ENCODE measurements at regions not wholly inside any gene's neighbourhood (a gene's known extent, or its start where the extent isn't known, plus 50 kb on each side); places are given as distances from the start of the nearest gene placed in this dataset.

- no peaks in the 10 kb centered on the region for H3K9me3 ChIP-seq (replicated peaks)
- H3K4me1 ChIP-seq: no peaks in the 10 kb centered on the region
- H3K4me3 ChIP-seq: no peak overlapping the region
- H3K27me3 ChIP-seq: no peaks in the 10 kb centered on the region
- H3K27ac ChIP-seq: no peak overlapping the region
- no peaks in the 10 kb centered on the region for H3K36me3 ChIP-seq
- no peak for DNase-seq
Measured at GRCh38 chr1:79133774-79134364, 127.3 kb upstream of the ADGRL4 start.

DNA sequence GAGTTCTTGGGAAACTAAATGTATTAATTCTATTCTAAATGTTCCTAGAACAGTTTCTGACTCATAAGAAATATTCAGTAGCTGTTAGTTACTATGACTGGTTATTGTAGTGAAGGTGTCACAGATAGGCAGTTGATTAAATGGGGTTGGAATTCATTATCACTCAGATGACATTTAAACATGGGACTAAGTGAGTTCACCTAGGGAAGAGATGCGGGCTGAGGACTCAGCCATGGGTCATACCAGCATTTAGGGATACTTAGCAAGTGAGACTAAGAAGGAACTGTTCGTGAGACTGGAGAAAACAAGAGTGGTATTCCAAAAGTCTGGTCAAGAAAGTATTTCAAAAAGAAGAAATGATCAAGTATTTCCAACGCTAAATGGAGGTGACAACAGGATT lies 125.1 kb upstream of the ADGRL4 start:
- no peak for DNase-seq
- H3K27ac ChIP-seq: no peak overlapping the region
- no peaks in the 10 kb centered on the region for H3K9me3 ChIP-seq (replicated peaks)
- no peaks in the 10 kb centered on the region for H3K36me3 ChIP-seq
- H3K4me3 ChIP-seq: no peak overlapping the region
- H3K27me3 ChIP-seq: no peaks in the 10 kb centered on the region
- H3K4me1 ChIP-seq: no peaks in the 10 kb centered on the region

GRCh38 chr1:79129914-79130313 lies 123.4 kb upstream of the ADGRL4 start:
- H3K9me3 ChIP-seq (replicated peaks): no peaks in the 10 kb centered on the region
- H3K36me3 ChIP-seq: no peaks in the 10 kb centered on the region
- H3K4me1 ChIP-seq: no peaks in the 10 kb centered on the region
- no peak overlapping the region for H3K27ac ChIP-seq
- no peak overlapping the region for H3K4me3 ChIP-seq
- H3K27me3 ChIP-seq: no peaks in the 10 kb centered on the region
- no peak for DNase-seq

DNA sequence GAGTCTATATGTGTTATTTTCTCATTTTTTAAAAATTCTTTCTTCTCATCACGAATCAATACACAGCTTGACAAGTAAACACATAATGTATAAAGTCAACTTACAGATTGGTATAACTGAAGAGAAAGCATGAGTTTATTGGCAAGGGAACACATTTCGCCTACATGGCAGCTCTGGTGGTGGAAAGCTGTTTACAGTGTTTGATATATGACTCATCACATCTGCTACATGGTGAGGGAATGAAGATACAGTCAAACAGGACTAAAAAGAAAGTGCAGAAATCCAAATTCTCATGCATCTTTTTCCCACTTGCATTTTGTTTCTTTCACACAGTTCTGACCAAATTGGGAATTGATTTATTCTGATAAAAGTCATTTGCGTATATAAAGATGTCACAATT lies 122.2 kb upstream of the ADGRL4 start:
- no peak overlapping the region for H3K4me3 ChIP-seq
- no peaks in the 10 kb centered on the region for H3K4me1 ChIP-seq
- peak in 1 of 2 experiments; percentile 11 for DNase-seq
- no peaks in the 10 kb centered on the region for H3K36me3 ChIP-seq
- H3K27me3 ChIP-seq: no peaks in the 10 kb centered on the region
- H3K9me3 ChIP-seq (replicated peaks): no peaks in the 10 kb centered on the region
- no peak overlapping the region for H3K27ac ChIP-seq

GRCh38 chr1:79124756-79125155 lies 118.2 kb upstream of the ADGRL4 start:
- H3K4me1 ChIP-seq: no peaks in the 10 kb centered on the region
- no peak for DNase-seq
- H3K27ac ChIP-seq: no peak overlapping the region
- no peaks in the 10 kb centered on the region for H3K36me3 ChIP-seq
- no peak overlapping the region for H3K4me3 ChIP-seq
- no peaks in the 10 kb centered on the region for H3K9me3 ChIP-seq (replicated peaks)
- no peaks in the 10 kb centered on the region for H3K27me3 ChIP-seq

DNA sequence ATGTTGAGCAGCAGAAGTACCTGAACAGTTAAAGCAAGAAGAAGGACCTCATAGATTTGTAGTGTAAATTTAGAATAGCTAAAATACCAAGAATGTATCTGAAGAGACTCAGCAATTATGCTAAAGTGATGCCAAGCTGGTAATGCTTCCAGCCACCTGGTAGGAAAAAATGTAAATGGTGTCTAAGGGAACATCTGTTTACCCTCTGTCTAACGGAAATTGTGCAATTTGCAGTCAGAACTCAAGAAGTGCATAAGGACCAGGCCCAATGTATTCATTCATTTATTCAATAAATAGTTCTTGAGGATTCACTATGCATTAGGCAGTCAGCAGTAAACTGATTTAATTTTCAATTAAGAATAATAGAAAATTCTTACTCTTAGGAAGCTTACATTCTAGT lies 116.0 kb upstream of the ADGRL4 start:
- Histone ChIP-seq H3K27me3 (no peaks in the 10 kb centered on the region), H3K4me3 (no peak overlapping the region), H3K4me1 (no peaks in the 10 kb centered on the region), H3K9me3 (replicated peaks) (no peaks in the 10 kb centered on the region), H3K36me3 (no peaks in the 10 kb centered on the region), H3K27ac (no peak overlapping the region)
- no peak for DNase-seq

- H3K9me3 ChIP-seq (replicated peaks): no peaks in the 10 kb centered on the region
- no peaks in the 10 kb centered on the region for H3K27me3 ChIP-seq
- H3K27ac ChIP-seq: no peak overlapping the region
- no peak for DNase-seq
- no peaks in the 10 kb centered on the region for H3K4me1 ChIP-seq
- H3K4me3 ChIP-seq: no peak overlapping the region
- no peaks in the 10 kb centered on the region for H3K36me3 ChIP-seq
Measured at GRCh38 chr1:79117376-79117775, 110.8 kb upstream of the ADGRL4 start.

DNA sequence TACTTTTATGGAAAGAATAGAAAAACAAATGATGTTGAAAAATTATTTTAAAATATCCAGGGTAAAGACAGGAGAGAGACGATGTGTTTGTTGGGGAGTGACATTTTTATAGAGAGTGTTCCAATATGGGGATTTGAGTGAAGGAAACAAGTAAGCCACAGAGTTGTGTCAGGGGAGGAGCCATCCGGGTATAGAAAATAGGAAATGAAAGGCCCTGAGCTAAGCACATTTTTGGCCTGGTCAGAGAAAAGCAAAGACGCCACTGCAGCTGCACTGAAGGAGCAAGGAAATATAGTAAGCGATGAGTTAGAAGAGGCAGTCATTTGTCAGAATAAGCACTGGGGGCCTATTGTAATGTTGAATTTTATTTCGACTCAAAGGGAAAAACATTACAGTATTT lies 107.3 kb upstream of the ADGRL4 start:
- H3K4me1 ChIP-seq: no peaks in the 10 kb centered on the region
- no peaks in the 10 kb centered on the region for H3K27me3 ChIP-seq
- H3K9me3 ChIP-seq (replicated peaks): no peaks in the 10 kb centered on the region
- no peaks in the 10 kb centered on the region for H3K36me3 ChIP-seq
- H3K4me3 ChIP-seq: no peak overlapping the region
- DNase-seq: no peak
- no peak overlapping the region for H3K27ac ChIP-seq

DNA sequence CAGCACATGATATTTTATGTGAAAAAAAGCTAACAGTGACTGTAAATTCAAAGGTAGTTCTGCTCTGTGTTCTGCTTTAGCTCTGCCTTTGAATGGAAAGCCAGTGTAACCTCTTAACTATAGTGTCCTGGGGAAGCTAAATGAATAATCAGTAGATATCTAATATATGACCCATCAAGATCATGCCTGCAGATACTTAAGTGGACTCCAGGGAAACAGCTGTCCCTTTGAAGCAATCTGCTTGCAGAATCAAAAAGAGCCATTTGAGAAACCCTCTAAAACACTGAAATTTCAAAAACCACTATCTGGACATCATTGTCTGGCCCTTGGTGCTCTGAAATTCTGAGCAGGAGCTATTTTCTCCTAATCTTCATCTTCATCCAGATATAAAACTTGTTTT lies 104.2 kb upstream of the ADGRL4 start:
- H3K27ac ChIP-seq: no peak overlapping the region
- no peaks in the 10 kb centered on the region for H3K9me3 ChIP-seq (replicated peaks)
- H3K36me3 ChIP-seq: no peaks in the 10 kb centered on the region
- H3K27me3 ChIP-seq: no peaks in the 10 kb centered on the region
- H3K4me3 ChIP-seq: no peak overlapping the region
- H3K4me1 ChIP-seq: no peaks in the 10 kb centered on the region
- DNase-seq: no peak

- no peak for DNase-seq
- H3K9me3 ChIP-seq (replicated peaks): no peaks in the 10 kb centered on the region
- H3K4me1 ChIP-seq: no peaks in the 10 kb centered on the region
- H3K4me3 ChIP-seq: no peak overlapping the region
- H3K27me3 ChIP-seq: no peaks in the 10 kb centered on the region
- H3K36me3 ChIP-seq: no peaks in the 10 kb centered on the region
- H3K27ac ChIP-seq: no peak overlapping the region
Measured at GRCh38 chr1:79109445-79109844, 102.9 kb upstream of the ADGRL4 start.

GRCh38 chr1:79105500-79105899 lies 99.0 kb upstream of the ADGRL4 start:
- no peak for DNase-seq
- Histone ChIP-seq H3K9me3 (replicated peaks) (no peaks in the 10 kb centered on the region), H3K27me3 (no peaks in the 10 kb centered on the region)

DNA sequence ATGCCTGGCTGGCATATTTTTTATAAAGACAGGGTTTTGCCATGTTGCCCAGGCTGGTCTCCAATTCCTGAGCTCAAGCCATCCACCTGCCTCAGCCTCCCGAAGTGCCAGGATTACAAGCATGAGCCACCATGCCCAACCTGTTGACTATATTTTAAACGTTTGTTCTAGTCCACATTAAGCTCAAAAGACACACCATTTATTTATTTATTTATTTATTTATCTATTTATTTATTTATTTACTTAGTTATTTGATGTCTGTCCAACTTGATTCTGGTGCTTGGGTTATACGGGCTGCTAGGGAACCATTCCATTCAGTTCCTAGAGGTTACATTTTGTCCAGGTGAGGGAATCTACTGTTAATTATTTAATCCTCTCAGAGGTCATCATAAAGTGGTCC lies 98.1 kb upstream of the ADGRL4 start:
- H3K4me3 ChIP-seq: no peak overlapping the region
- no peak overlapping the region for H3K27ac ChIP-seq
- no peak for DNase-seq
- H3K36me3 ChIP-seq: no peaks in the 10 kb centered on the region
- no peaks in the 10 kb centered on the region for H3K4me1 ChIP-seq
- no peaks in the 10 kb centered on the region for H3K27me3 ChIP-seq
- no peaks in the 10 kb centered on the region for H3K9me3 ChIP-seq (replicated peaks)

More at GRCh38 chr1:79105500-79105899, 99.0 kb upstream of the ADGRL4 start:
- no peak overlapping the region for H3K27ac ChIP-seq
- H3K4me3 ChIP-seq: no peak overlapping the region
- H3K4me1 ChIP-seq: no peaks in the 10 kb centered on the region
- no peaks in the 10 kb centered on the region for H3K36me3 ChIP-seq

DNA sequence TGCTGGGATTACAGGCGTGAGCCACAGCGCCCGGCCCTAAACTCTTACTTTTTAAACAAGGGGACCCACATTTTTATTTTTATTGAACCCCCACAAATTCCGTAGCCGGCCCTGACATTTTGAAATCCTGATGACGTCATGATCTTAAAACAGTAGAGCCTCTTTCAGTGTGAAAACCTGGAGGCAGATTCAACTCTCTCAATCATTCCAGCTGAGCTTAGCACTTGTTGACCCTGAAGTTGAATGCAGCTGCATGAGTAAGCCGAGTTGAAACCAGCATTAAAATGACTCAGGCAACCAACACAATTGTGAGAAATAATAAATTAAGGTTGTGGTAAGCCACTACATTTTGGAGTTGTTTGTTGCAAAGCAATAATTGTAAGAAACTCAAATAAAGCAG lies 93.9 kb upstream of the ADGRL4 start:
- Histone ChIP-seq H3K4me1 (no peaks in the 10 kb centered on the region), H3K36me3 (no peaks in the 10 kb centered on the region), H3K27ac (no peak overlapping the region), H3K4me3 (no peak overlapping the region), H3K27me3 (no peaks in the 10 kb centered on the region), H3K9me3 (replicated peaks) (no peaks in the 10 kb centered on the region)
- no peak for DNase-seq

GRCh38 chr1:79090985-79091384 lies 84.5 kb upstream of the ADGRL4 start:
- 0 out of 2 replicates have a peak, but pooled peaks cover 2% of the 10 kb centered on the region for H3K4me1 ChIP-seq
- H3K27ac ChIP-seq: no peak overlapping the region
- no peaks in the 10 kb centered on the region for H3K9me3 ChIP-seq (replicated peaks)
- no peaks in the 10 kb centered on the region for H3K27me3 ChIP-seq
- no peak for DNase-seq
- no peak overlapping the region for H3K4me3 ChIP-seq
- no peaks in the 10 kb centered on the region for H3K36me3 ChIP-seq

DNA sequence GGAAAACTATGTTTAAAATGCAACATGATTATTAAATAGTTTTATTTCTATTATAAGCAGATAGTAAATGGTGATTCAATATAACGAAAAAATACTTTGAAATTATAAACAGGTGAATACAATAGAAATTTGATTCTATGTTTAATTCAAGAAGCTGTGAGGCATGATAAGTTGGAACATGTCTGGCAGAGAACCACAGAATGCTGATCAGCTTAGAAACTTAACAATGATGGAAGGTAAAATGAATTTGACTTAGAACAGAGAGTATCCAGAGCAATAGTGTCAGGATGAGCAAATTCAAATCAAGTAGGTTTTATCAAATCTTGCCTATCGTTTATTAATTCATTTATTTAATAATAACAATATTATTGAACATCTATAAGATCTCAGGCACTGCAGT lies 83.4 kb upstream of the ADGRL4 start:
- no peak overlapping the region for H3K4me3 ChIP-seq
- no peaks in the 10 kb centered on the region for H3K27me3 ChIP-seq
- no peaks in the 10 kb centered on the region for H3K36me3 ChIP-seq
- no peak overlapping the region for H3K27ac ChIP-seq
- H3K4me1 ChIP-seq: 0 out of 2 replicates have a peak, but pooled peaks cover 2% of the 10 kb centered on the region
- H3K9me3 ChIP-seq (replicated peaks): no peaks in the 10 kb centered on the region
- no peak for DNase-seq

GRCh38 chr1:79082233-79082632 lies 75.7 kb upstream of the ADGRL4 start:
- Histone ChIP-seq H3K9me3 (replicated peaks) (no peaks in the 10 kb centered on the region), H3K4me1 (peaks cover 17% of the 10 kb centered on the region), H3K27me3 (no peaks in the 10 kb centered on the region), H3K27ac (no peak overlapping the region), H3K4me3 (no peak overlapping the region), H3K36me3 (no peaks in the 10 kb centered on the region)
- no peak for DNase-seq
